Left ventricle myocardium inferior (tissue), 1 donor: ENCODE measurements at regions not wholly inside any gene's neighbourhood (a gene's known extent, or its start where the extent isn't known, plus 50 kb on each side); places are given as distances from the start of the nearest gene placed in this dataset.
"Not testable (repeated sequence)": the region's sequence is repeated elsewhere in the genome, so short reads cannot be mapped to it uniquely, and the experiment has no call there.

Experiments used
- DNase-seq: peaks from one replicate; pipeline ENCODE4 v3.0.0-alpha.2; 2020
- H3K27ac ChIP-seq: fragments of 200-600 bp; replicated peaks from 2 replicates; pipeline ENCODE4 v1.8.0; 2021
- H3K27me3 ChIP-seq: fragments of 200-600 bp; 2 replicates; pipeline ENCODE4 v1.8.0; 2021; ENCODE audit warnings: low read depth
- H3K36me3 ChIP-seq: fragments of 200-600 bp; 2 replicates; pipeline ENCODE4 v1.8.0; 2021
- H3K4me1 ChIP-seq: fragments of 200-600 bp; 2 replicates; pipeline ENCODE4 v1.8.0; 2021
- H3K4me3 ChIP-seq: fragments of 200-600 bp; 2 replicates; pipeline ENCODE4 v1.8.0; 2021; ENCODE audit warnings: mild to moderate bottlenecking, moderate library complexity
- H3K9me3 ChIP-seq: fragments of 200-600 bp; replicated peaks from 2 replicates; pipeline ENCODE4 v1.8.0; 2021
- intact Hi-C: fragments of 100-400 bp; cut with micrococcal nuclease; formaldehyde crosslinking; loops from one replicate; pipeline ENCODE4 v1.11.0; 2022
- TF ChIP-seq, protein P1 (sequence below): fragments of 200-600 bp; IDR thresholded peaks from 2 replicates; pipeline ENCODE4 v1.8.0; 2021; ENCODE audit warnings: antibody characterized with exemption, mild to moderate bottlenecking, borderline replicate concordance
- donor health status: DM: no; HTN: yes; CAD: no; lungs with severe emphysema.

DNA sequence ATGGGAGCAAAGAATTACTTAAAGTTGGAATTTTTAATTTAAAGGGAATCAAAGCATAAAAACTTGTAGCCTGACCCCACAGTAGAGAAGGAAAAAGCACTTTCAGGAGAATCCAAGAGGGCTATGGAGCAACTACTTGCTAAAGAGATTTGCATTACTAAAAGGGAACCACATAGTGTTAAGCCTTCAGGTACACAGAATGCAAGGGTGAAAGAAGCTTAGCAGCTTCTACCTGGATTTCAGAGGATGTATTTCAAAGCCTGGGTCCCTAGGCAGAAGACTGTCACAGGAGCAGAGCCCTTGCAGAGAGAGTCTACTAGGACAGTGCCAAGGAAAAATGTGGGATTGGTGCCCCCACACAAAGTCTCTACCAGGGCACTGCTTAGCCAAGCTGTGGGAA is 575.0 kb downstream of the GBE1 start:
- no peak overlapping the region for H3K27ac ChIP-seq
- no peaks in the 10 kb centered on the region for H3K27me3 ChIP-seq
- peaks cover 27% of the 10 kb centered on the region for H3K9me3 ChIP-seq
- no peaks in the 10 kb centered on the region for H3K4me1 ChIP-seq
- no peaks in the 10 kb centered on the region for H3K36me3 ChIP-seq
- no peak for DNase-seq
- TF ChIP-seq, protein P1, sequence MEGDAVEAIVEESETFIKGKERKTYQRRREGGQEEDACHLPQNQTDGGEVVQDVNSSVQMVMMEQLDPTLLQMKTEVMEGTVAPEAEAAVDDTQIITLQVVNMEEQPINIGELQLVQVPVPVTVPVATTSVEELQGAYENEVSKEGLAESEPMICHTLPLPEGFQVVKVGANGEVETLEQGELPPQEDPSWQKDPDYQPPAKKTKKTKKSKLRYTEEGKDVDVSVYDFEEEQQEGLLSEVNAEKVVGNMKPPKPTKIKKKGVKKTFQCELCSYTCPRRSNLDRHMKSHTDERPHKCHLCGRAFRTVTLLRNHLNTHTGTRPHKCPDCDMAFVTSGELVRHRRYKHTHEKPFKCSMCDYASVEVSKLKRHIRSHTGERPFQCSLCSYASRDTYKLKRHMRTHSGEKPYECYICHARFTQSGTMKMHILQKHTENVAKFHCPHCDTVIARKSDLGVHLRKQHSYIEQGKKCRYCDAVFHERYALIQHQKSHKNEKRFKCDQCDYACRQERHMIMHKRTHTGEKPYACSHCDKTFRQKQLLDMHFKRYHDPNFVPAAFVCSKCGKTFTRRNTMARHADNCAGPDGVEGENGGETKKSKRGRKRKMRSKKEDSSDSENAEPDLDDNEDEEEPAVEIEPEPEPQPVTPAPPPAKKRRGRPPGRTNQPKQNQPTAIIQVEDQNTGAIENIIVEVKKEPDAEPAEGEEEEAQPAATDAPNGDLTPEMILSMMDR: no peak
- H3K4me3 ChIP-seq: no peak overlapping the region
- intact Hi-C loops: no loop called here

DNA sequence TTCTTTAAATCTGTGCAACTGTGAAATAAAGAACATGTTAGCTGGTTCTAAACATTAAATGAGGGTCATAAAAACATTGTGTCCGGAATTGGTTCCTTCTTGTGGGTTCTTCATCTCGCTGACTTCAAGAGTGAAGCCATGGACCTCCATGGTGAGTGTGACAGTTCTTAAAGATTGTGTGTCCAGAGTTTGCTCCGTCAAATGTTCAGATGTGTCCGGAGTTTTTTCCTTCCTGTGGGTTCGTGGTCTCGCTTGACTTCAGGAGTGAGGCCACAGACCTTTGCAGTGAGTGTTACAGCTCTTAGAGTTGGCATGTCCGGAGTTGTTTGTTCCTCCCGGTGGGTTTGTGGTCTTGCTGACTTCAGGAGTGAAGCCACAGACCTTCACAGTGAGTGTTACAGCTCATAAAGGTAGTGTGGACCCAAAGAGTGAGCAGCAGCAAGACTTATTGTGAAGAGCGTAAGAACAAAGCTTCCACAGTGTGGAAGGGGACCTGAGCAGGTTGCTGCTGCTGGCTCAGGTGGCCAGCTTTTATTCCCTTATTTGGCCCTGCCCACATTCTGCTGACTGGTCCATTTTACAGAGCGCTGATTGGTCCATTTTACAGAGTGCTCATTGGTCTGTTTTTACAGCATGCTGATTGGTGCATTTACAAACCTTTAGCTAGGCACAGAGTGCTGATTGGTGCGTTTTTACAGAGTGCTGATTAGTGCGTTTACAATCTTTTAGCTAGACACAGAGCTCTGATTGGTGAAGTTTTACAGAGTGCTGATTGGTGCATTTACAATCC is 579.2 kb downstream of the GBE1 start:
- H3K36me3 ChIP-seq, intact Hi-C loops, H3K27me3 ChIP-seq, DNase-seq, H3K27ac ChIP-seq, H3K4me1 ChIP-seq, H3K4me3 ChIP-seq: not testable (repeated sequence)
- H3K9me3 ChIP-seq: peaks cover 33% of the 10 kb centered on the region

DNA sequence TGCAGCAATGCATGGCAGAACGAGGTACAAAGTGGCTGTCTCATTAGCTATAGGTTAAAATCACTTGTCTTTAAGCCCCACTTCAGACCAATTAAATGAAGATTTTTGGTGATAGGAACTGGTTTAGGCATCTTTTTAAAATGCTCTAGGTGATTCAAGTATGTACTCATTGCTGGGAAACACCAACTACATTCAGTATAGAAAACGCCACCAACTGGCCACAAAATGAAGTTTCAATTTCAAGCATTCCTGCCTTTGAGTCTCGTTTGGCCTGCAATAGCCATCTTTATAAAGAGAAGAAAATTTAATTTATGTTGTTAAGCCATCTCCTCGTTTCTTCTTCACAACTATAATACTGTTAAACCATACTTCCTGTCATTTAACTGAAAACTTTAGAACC is 587.9 kb downstream of the GBE1 start:
- TF ChIP-seq, protein P1: no peak
- intact Hi-C loops: no loop called here
- Histone ChIP-seq H3K4me3 (no peak overlapping the region), H3K27me3 (no peaks in the 10 kb centered on the region), H3K4me1 (no peaks in the 10 kb centered on the region), H3K36me3 (no peaks in the 10 kb centered on the region), H3K9me3 (no peaks in the 10 kb centered on the region), H3K27ac (no peak overlapping the region)
- no peak for DNase-seq

DNA sequence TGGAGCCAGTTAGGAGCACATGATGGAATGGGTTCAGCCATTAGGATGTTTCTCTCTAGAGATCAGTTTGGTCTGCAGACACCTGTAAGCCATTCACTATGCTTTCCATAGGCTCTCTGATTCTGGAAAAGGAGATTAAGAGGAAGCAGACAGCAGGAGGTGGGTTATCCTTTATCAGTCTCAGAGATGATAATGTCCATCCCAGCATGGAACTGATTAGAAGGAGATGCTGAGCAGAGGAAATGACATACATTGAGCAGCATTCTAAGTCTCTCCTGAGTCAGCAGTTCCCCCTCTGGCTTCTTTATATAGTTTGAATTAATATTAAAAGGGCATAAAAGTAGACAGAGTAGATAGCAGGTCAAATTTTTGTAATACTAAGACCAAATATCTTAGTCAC is 591.1 kb downstream of the GBE1 start:
- no peak for DNase-seq
- Histone ChIP-seq H3K4me3 (no peak overlapping the region), H3K36me3 (no peaks in the 10 kb centered on the region), H3K27me3 (no peaks in the 10 kb centered on the region), H3K9me3 (no peaks in the 10 kb centered on the region), H3K4me1 (no peaks in the 10 kb centered on the region), H3K27ac (no peak overlapping the region)
- intact Hi-C loops: no loop called here
- TF ChIP-seq, protein P1: no peak

DNA sequence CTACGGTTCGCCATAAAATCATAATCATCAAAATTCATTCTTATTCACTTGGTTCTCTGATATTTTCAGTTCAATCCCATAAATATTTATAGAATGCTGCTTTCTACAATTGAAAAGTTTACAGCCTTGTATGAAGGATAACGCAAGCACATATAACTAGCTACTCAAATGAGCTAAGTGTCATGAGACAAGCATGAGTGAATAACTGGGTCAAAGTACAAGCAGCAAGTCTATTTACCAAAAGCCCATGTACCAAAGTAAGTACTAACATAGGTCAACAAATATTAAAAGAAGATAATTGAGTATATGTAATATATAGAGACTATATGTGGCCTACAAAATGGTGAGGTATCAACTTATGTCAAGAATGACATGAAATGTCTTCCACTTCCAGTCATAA is 596.6 kb downstream of the GBE1 start:
- Histone ChIP-seq H3K27ac (no peak overlapping the region), H3K4me1 (no peaks in the 10 kb centered on the region), H3K4me3 (no peak overlapping the region), H3K27me3 (no peaks in the 10 kb centered on the region), H3K9me3 (no peaks in the 10 kb centered on the region), H3K36me3 (no peaks in the 10 kb centered on the region)
- DNase-seq: no peak
- TF ChIP-seq, protein P1: no peak
- intact Hi-C loops: no loop called here

DNA sequence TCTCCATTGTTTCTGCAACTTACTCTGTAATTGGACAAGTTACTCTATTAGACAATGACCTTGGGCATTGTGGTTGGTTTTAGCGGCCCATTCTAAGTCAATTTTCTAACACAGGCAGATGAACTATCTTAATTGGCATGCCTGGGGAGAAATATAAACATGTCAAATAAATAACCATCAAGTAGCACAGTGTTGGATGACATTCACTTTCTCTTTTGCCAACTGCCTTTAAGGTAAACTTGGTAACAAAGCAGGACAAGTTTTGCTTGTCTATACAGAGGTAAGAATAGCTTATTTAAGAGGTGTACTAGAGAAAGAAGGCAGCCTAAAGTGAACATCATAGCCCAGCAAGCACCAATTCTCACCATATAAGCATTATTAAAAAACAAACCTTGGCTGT is 599.6 kb downstream of the GBE1 start:
- intact Hi-C loops: no loop called here
- no peak overlapping the region for H3K4me3 ChIP-seq

More for the DNA sequence above, 599.6 kb downstream of the GBE1 start:
- DNase-seq: no peak
- H3K36me3 ChIP-seq: no peaks in the 10 kb centered on the region
- peaks cover 14% of the 10 kb centered on the region for H3K9me3 ChIP-seq
- H3K27me3 ChIP-seq: no peaks in the 10 kb centered on the region
- no peak overlapping the region for H3K27ac ChIP-seq
- H3K4me1 ChIP-seq: no peaks in the 10 kb centered on the region
- TF ChIP-seq, protein P1: no peak
